ENCODE measurements at regions not wholly inside any gene's neighbourhood (a gene's known extent, or its start where the extent isn't known, plus 50 kb on each side); places are given as distances from the start of the nearest gene placed in this dataset.

DNA sequence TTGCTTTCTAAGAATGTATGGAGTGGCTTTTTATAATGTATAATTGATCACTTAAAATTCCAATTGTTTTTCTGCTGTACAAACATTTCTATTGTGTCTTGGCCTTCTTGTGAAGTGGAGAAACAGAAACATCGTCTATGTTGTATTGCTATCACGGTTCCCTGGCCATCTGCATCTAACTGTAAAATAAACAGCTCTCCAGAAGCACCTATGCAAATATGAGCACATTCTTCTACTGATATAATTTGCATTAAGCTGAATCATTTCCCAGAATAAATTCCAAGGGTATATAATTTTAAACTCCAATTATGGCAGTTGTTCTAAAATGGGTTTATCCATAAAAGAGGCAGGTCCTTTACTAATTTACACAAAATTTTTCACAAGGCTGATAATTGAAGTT, 261.6 kb upstream of the STS start:
- TF ChIP-seq FOXM1 (IDR thresholded peaks at IDR 0.05; ENCODE audit: borderline replicate concordance, low read depth) (no peak), RAD21 (IDR thresholded peaks at IDR 0.05; ENCODE audit: low read depth) (no peak), CEBPB (IDR thresholded peaks at IDR 0.05) (no peak), TAF1 (IDR thresholded peaks at IDR 0.05; ENCODE audit: low read depth) (no peak), YY1 (IDR thresholded peaks at IDR 0.05; ENCODE audit: low read depth) (no peak), EP300 (IDR thresholded peaks at IDR 0.05; ENCODE audit: borderline replicate concordance) (no peak), EGR1 (IDR thresholded peaks at IDR 0.05) (no peak), TCF12 (IDR thresholded peaks at IDR 0.05; ENCODE audit: low read depth) (no peak)
- TF ChIP-seq, protein P1, sequence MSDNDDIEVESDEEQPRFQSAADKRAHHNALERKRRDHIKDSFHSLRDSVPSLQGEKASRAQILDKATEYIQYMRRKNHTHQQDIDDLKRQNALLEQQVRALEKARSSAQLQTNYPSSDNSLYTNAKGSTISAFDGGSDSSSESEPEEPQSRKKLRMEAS (IDR thresholded peaks at IDR 0.05), result no peak
- TF ChIP-seq, protein P2, sequence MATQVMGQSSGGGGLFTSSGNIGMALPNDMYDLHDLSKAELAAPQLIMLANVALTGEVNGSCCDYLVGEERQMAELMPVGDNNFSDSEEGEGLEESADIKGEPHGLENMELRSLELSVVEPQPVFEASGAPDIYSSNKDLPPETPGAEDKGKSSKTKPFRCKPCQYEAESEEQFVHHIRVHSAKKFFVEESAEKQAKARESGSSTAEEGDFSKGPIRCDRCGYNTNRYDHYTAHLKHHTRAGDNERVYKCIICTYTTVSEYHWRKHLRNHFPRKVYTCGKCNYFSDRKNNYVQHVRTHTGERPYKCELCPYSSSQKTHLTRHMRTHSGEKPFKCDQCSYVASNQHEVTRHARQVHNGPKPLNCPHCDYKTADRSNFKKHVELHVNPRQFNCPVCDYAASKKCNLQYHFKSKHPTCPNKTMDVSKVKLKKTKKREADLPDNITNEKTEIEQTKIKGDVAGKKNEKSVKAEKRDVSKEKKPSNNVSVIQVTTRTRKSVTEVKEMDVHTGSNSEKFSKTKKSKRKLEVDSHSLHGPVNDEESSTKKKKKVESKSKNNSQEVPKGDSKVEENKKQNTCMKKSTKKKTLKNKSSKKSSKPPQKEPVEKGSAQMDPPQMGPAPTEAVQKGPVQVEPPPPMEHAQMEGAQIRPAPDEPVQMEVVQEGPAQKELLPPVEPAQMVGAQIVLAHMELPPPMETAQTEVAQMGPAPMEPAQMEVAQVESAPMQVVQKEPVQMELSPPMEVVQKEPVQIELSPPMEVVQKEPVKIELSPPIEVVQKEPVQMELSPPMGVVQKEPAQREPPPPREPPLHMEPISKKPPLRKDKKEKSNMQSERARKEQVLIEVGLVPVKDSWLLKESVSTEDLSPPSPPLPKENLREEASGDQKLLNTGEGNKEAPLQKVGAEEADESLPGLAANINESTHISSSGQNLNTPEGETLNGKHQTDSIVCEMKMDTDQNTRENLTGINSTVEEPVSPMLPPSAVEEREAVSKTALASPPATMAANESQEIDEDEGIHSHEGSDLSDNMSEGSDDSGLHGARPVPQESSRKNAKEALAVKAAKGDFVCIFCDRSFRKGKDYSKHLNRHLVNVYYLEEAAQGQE (IDR thresholded peaks at IDR 0.05; ENCODE audit: low read depth), result no peak
